Fibroblast of lung (primary cell): ENCODE measurements at regions not wholly inside any gene's neighbourhood (a gene's known extent, or its start where the extent isn't known, plus 50 kb on each side); places are given as distances from the start of the nearest gene placed in this dataset.

ENCODE experiments used
- DNase-seq, 2 donors: peaks; one replicate each; pipeline versions ENCODE4 v3.0.0 to v3.0.0-alpha.2; 2010; ENCODE audit warnings: low read depth in 2 of 2
- H2AFZ ChIP-seq: 2 replicates; pipeline ENCODE4 v1.5.1; 2012; ENCODE audit warnings: low read length, control low read depth, inconsistent platforms
- H3K27ac ChIP-seq: 2 replicates; pipeline ENCODE4 v1.5.1; 2011; ENCODE audit warnings: low read length, control low read depth; ENCODE audit not compliant: insufficient read depth
- H3K27me3 ChIP-seq: 2 replicates; pipeline ENCODE4 v1.5.1; 2011; ENCODE audit warnings: mild to moderate bottlenecking, low read length; ENCODE audit not compliant: control insufficient read depth, insufficient read depth
- H3K36me3 ChIP-seq: 2 replicates; pipeline ENCODE4 v1.5.1; 2011; ENCODE audit warnings: low read length; ENCODE audit not compliant: control insufficient read depth, insufficient read depth
- H3K4me1 ChIP-seq: 2 replicates; pipeline ENCODE4 v1.5.1; 2011; ENCODE audit warnings: low read length; ENCODE audit not compliant: control insufficient read depth, insufficient read depth; ENCODE audit errors: extremely low read depth
- H3K4me2 ChIP-seq: 2 replicates; pipeline ENCODE4 v1.5.1; 2011; ENCODE audit warnings: low read length, control low read depth; ENCODE audit not compliant: insufficient read depth; ENCODE audit errors: extremely low read depth
- H3K4me3 ChIP-seq, 4 experiments: fragments of 200-600 bp in 1 of 4; sonication (generic) in 1 of 4; replicated peaks in 1 of 4; 2 replicates each; pipeline ENCODE4 v1.5.1; 2011 to 2016; ENCODE audit warnings: low read length in 4 of 4, low read depth in 3 of 4, mild to moderate bottlenecking in 3 of 4, control low read depth in 2 of 4, inconsistent platforms in 1 of 4, mixed read lengths in 1 of 4; ENCODE audit not compliant: insufficient read depth in 1 of 4; ENCODE audit errors: control extremely low read depth in 1 of 4
- H3K79me2 ChIP-seq: 2 replicates; pipeline ENCODE4 v1.5.1; 2012; ENCODE audit warnings: mild to moderate bottlenecking, low read length, inconsistent platforms; ENCODE audit not compliant: control insufficient read depth, insufficient read depth
- H3K9ac ChIP-seq: 2 replicates; pipeline ENCODE4 v1.5.1; 2011; ENCODE audit warnings: mild to moderate bottlenecking, low read length, control low read depth; ENCODE audit not compliant: insufficient read depth
- H3K9me3 ChIP-seq: 2 replicates; pipeline ENCODE4 v1.5.1; 2012; ENCODE audit warnings: low read depth, low read length; ENCODE audit not compliant: control insufficient read depth, insufficient read depth
- H4K20me1 ChIP-seq: 2 replicates; pipeline ENCODE4 v1.5.1; 2011; ENCODE audit warnings: low read length; ENCODE audit not compliant: control insufficient read depth, insufficient read depth; ENCODE audit errors: extremely low read depth
- EZH2 ChIP-seq: IDR thresholded peaks from 2 replicates; pipeline ENCODE4 v1.5.1; 2012; ENCODE audit warnings: low read length, control low read depth, mild to moderate bottlenecking; ENCODE audit errors: missing control alignments
- TF ChIP-seq, protein P1 (sequence below), 2 donors: IDR thresholded peaks in 1 of 2; conservative IDR thresholded peaks in 1 of 2; 1 replicate in 1 of 2; 2 replicates in 1 of 2; pipeline ENCODE4 v1.5.1; 2011 to 2012; ENCODE audit warnings: low read length in 2 of 2, control low read depth in 1 of 2, inconsistent platforms in 1 of 2, low read depth in 1 of 2, mild to moderate bottlenecking in 1 of 2

DNA sequence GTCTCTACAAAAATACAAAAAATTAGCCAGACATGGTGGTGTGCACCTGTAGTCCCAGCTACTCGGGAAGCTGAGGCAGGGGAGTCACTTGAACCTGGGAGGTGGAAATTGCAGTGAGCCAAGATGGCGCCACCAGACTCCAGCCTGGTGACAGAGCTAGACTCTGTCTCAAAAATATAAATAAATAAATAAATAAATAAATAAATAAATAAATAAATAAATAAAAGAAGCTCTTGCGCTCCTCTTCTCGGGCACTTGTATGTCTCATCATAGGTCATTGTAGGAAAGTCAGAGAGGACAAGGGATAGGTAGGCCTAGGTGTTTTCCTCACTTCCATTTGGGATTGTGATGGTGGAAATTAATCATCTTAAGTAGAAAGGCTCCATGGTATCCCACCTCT is 252.8 kb downstream of the PIK3R1 start:
- H3K79me2 ChIP-seq: no peaks in the 10 kb centered on the region
- H3K4me3 ChIP-seq: no peak overlapping the region
- H3K9me3 ChIP-seq: no peaks in the 10 kb centered on the region
- no peak overlapping the region for H2AFZ ChIP-seq
- no peaks in the 10 kb centered on the region for H3K4me1 ChIP-seq
- no peak overlapping the region for H3K4me2 ChIP-seq
- TF ChIP-seq EZH2: no peak
- TF ChIP-seq, protein P1, sequence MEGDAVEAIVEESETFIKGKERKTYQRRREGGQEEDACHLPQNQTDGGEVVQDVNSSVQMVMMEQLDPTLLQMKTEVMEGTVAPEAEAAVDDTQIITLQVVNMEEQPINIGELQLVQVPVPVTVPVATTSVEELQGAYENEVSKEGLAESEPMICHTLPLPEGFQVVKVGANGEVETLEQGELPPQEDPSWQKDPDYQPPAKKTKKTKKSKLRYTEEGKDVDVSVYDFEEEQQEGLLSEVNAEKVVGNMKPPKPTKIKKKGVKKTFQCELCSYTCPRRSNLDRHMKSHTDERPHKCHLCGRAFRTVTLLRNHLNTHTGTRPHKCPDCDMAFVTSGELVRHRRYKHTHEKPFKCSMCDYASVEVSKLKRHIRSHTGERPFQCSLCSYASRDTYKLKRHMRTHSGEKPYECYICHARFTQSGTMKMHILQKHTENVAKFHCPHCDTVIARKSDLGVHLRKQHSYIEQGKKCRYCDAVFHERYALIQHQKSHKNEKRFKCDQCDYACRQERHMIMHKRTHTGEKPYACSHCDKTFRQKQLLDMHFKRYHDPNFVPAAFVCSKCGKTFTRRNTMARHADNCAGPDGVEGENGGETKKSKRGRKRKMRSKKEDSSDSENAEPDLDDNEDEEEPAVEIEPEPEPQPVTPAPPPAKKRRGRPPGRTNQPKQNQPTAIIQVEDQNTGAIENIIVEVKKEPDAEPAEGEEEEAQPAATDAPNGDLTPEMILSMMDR (conservative IDR thresholded peaks at IDR 0.05 in 1 of 2, IDR thresholded peaks at IDR 0.05 in 1 of 2; ENCODE audit: low read depth in 1 of 2, low read length in 2 of 2): no peak
- no peaks in the 10 kb centered on the region for H3K36me3 ChIP-seq
- no peaks in the 10 kb centered on the region for H4K20me1 ChIP-seq
- no peaks in the 10 kb centered on the region for H3K27me3 ChIP-seq
- no peak overlapping the region for H3K9ac ChIP-seq
- no peak for DNase-seq
- no peak overlapping the region for H3K27ac ChIP-seq

DNA sequence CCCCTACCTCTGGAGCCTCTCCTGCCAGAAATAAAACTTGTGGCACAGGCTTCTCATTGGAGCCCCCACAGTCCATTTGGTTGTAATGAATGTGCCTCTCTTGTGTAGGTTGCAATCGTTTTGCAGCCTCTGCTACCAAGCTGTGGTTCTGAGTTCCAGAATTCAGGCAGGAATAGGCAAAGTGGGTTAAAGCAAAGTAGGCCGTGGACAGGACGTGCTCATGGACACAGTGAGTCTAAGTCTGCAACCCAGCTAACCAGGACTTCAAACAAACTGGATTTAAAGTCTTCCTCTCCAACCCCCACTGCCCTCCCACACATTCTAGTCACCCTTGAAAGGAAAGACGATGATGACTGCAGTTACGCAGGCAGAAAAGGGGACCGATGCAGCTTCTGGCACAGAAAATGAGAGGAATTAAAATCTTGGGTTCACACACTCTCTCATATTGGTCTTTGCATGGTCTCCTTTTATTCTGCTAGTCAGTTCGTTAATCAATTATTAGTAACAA is 260.0 kb downstream of the PIK3R1 start:
- Histone ChIP-seq H3K27ac (no peak overlapping the region), H3K9ac (no peak overlapping the region), H3K4me1 (no peaks in the 10 kb centered on the region), H3K4me3 (no peak overlapping the region), H4K20me1 (no peaks in the 10 kb centered on the region), H3K27me3 (no peaks in the 10 kb centered on the region), H3K36me3 (no peaks in the 10 kb centered on the region), H3K4me2 (no peak overlapping the region), H3K79me2 (no peaks in the 10 kb centered on the region), H3K9me3 (no peaks in the 10 kb centered on the region), H2AFZ (no peak overlapping the region)
- no peak for DNase-seq
- TF ChIP-seq EZH2: no peak

DNA sequence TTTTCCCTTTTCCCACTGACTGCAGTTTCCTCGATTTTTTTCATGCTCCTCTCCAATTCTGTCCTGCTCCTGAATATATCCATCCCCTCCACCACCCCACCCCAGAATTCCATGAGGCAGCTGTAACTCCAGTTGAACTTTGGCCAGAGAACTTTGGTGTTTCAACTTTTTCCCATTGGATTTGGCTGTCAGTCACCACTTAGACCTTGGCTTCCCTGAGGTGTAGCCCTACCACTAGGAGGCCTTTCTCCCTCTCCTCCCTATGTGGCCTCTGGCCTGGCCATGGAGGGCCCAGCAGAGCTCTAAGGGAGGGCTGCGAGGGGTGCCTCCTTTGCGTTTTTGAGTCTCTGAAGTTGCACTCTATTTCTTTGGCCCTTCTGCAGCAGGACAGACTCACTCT is 261.3 kb downstream of the PIK3R1 start:
- H3K4me2 ChIP-seq: no peak overlapping the region
- H3K9ac ChIP-seq: no peak overlapping the region
- no peaks in the 10 kb centered on the region for H3K9me3 ChIP-seq
- no peaks in the 10 kb centered on the region for H3K27me3 ChIP-seq
- H3K27ac ChIP-seq: no peak overlapping the region
- H3K4me3 ChIP-seq: no peak overlapping the region
- H2AFZ ChIP-seq: no peak overlapping the region
- no peaks in the 10 kb centered on the region for H4K20me1 ChIP-seq
- TF ChIP-seq, protein P1 (conservative IDR thresholded peaks at IDR 0.05 in 1 of 2, IDR thresholded peaks at IDR 0.05 in 1 of 2; ENCODE audit: low read depth in 1 of 2, low read length in 2 of 2): no peak
- TF ChIP-seq EZH2: no peak
- no peak for DNase-seq
- no peaks in the 10 kb centered on the region for H3K4me1 ChIP-seq
- H3K36me3 ChIP-seq: no peaks in the 10 kb centered on the region
- no peaks in the 10 kb centered on the region for H3K79me2 ChIP-seq
